ENCODE measurements at regions not wholly inside any gene's neighbourhood (a gene's known extent, or its start where the extent isn't known, plus 50 kb on each side); places are given as distances from the start of the nearest gene placed in this dataset.
A peak's percentile ranks its signal among the peaks of the same experiment; 100 is the strongest.

DNA sequence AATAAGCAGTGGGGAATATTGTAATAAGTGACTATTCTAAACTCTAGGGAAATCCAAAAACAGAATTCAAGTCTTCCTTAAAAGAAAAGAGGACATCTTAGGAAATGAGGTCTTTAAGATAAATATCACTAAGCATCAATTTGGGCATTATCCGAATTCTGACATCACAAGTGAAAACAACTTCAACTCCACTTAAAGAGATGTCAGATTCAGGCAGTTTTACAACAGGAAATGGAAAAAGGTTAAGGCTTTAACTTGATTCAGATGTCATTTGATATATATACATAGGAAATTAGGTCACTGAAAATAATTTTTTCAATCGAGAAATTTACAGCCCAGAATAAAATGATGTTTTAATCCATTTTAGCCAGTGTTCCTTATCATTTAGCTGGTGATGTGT, 435.4 kb downstream of the SETD4 start:
- DNase-seq = no peak
- Histone ChIP-seq H3K27ac (ENCODE audit: low read depth, low read length) (no peak overlapping the region), H3K9me3 (ENCODE audit: low read length) (no peaks in the 10 kb centered on the region), H3K4me1 (ENCODE audit: insufficient read depth, low read length) (no peaks in the 10 kb centered on the region), H3K36me3 (ENCODE audit: insufficient read depth, low read length) (no peaks in the 10 kb centered on the region), H3K4me3 (ENCODE audit: low read length) (no peak overlapping the region), H3K27me3 (ENCODE audit: insufficient read depth, low read length, poor library complexity, severe bottlenecking) (no peaks in the 10 kb centered on the region)
- H3K9me3 Mint-ChIP-seq = no peaks in the 10 kb centered on the region
- no peaks in the 10 kb centered on the region for H3K36me3 Mint-ChIP-seq
- ChIA-PET CTCF (no interaction called here), POLR2A (no interaction called here)
- peaks cover 7 to 45% of the 10 kb centered on the region in 2 donors for H3K27me3 Mint-ChIP-seq
- no peak overlapping the region for H3K4me3 Mint-ChIP-seq
- no peak overlapping the region for H3K27ac Mint-ChIP-seq
- no peaks in the 10 kb centered on the region for H3K4me1 Mint-ChIP-seq

GRCh38 chr21:35622612-35623011, 437.7 kb downstream of the SETD4 start:
- Histone ChIP-seq H3K4me1 (ENCODE audit: insufficient read depth, low read length) (no peaks in the 10 kb centered on the region), H3K27me3 (ENCODE audit: insufficient read depth, low read length, poor library complexity, severe bottlenecking) (no peaks in the 10 kb centered on the region), H3K9me3 (ENCODE audit: low read length) (no peaks in the 10 kb centered on the region), H3K27ac (ENCODE audit: low read depth, low read length) (no peak overlapping the region), H3K4me3 (ENCODE audit: low read length) (no peak overlapping the region), H3K36me3 (ENCODE audit: insufficient read depth, low read length) (no peaks in the 10 kb centered on the region)
- no peak overlapping the region for H3K4me3 Mint-ChIP-seq
- no peaks in the 10 kb centered on the region for H3K9me3 Mint-ChIP-seq
- POLR2A ChIA-PET = no interaction called here
- H3K27me3 Mint-ChIP-seq = peaks cover 7 to 36% of the 10 kb centered on the region in 2 donors
- H3K36me3 Mint-ChIP-seq = no peaks in the 10 kb centered on the region
- DNase-seq = no peak
- no peaks in the 10 kb centered on the region for H3K4me1 Mint-ChIP-seq
- CTCF ChIA-PET = no interaction called here
- H3K27ac Mint-ChIP-seq = no peak overlapping the region

GRCh38 chr21:35619184-35619583, 441.1 kb downstream of the SETD4 start:
- H3K27ac ChIP-seq (ENCODE audit: low read depth, low read length) = no peak overlapping the region
- no peaks in the 10 kb centered on the region for H3K4me1 Mint-ChIP-seq
- H3K27me3 Mint-ChIP-seq = peaks cover 10 to 33% of the 10 kb centered on the region in 2 donors
- H3K36me3 Mint-ChIP-seq = no peaks in the 10 kb centered on the region
- H3K27ac Mint-ChIP-seq = no peak overlapping the region
- H3K4me3 Mint-ChIP-seq = no peak overlapping the region
- no peaks in the 10 kb centered on the region for H3K9me3 ChIP-seq (ENCODE audit: low read length)
- H3K27me3 ChIP-seq (ENCODE audit: insufficient read depth, low read length, poor library complexity, severe bottlenecking) = no peaks in the 10 kb centered on the region
- ChIA-PET POLR2A (no interaction called here), CTCF (no interaction called here)
- H3K9me3 Mint-ChIP-seq = no peaks in the 10 kb centered on the region
- no peaks in the 10 kb centered on the region for H3K36me3 ChIP-seq (ENCODE audit: insufficient read depth, low read length)
- no peak overlapping the region for H3K4me3 ChIP-seq (ENCODE audit: low read length)
- DNase-seq = no peak
- no peaks in the 10 kb centered on the region for H3K4me1 ChIP-seq (ENCODE audit: insufficient read depth, low read length)

- CTCF ChIA-PET = no interaction called here
- no peak overlapping the region for H3K27ac Mint-ChIP-seq
These were observed 442.8 kb downstream of the SETD4 start for GRCh38 chr21:35617491-35617890.

GRCh38 chr21:35616090-35616489, 444.2 kb downstream of the SETD4 start:
- no peaks in the 10 kb centered on the region for H3K4me1 Mint-ChIP-seq
- no peak overlapping the region for H3K4me3 Mint-ChIP-seq
- H3K27me3 Mint-ChIP-seq = peaks cover 12 to 51% of the 10 kb centered on the region in 2 donors
- Histone ChIP-seq H3K9me3 (ENCODE audit: low read length) (no peaks in the 10 kb centered on the region), H3K27ac (ENCODE audit: low read depth, low read length) (no peak overlapping the region), H3K27me3 (ENCODE audit: insufficient read depth, low read length, poor library complexity, severe bottlenecking) (no peaks in the 10 kb centered on the region), H3K4me1 (ENCODE audit: insufficient read depth, low read length) (no peaks in the 10 kb centered on the region), H3K36me3 (ENCODE audit: insufficient read depth, low read length) (no peaks in the 10 kb centered on the region), H3K4me3 (ENCODE audit: low read length) (no peak overlapping the region)
- peak in 1 of 5 donors; percentile 2 for DNase-seq
- H3K36me3 Mint-ChIP-seq = no peaks in the 10 kb centered on the region
- ChIA-PET CTCF (no interaction called here), POLR2A (no interaction called here)
- H3K9me3 Mint-ChIP-seq = no peaks in the 10 kb centered on the region
- H3K27ac Mint-ChIP-seq = no peak overlapping the region

More at GRCh38 chr21:35617491-35617890, 442.8 kb downstream of the SETD4 start:
- H3K9me3 Mint-ChIP-seq = no peaks in the 10 kb centered on the region
- no peaks in the 10 kb centered on the region for H3K36me3 ChIP-seq (ENCODE audit: insufficient read depth, low read length)
- H3K27ac ChIP-seq (ENCODE audit: low read depth, low read length) = no peak overlapping the region
- H3K9me3 ChIP-seq (ENCODE audit: low read length) = no peaks in the 10 kb centered on the region
- H3K4me1 ChIP-seq (ENCODE audit: insufficient read depth, low read length) = no peaks in the 10 kb centered on the region
- H3K4me3 ChIP-seq (ENCODE audit: low read length) = no peak overlapping the region
- no peak overlapping the region for H3K4me3 Mint-ChIP-seq
- H3K27me3 ChIP-seq (ENCODE audit: insufficient read depth, low read length, poor library complexity, severe bottlenecking) = no peaks in the 10 kb centered on the region
- POLR2A ChIA-PET = no interaction called here
- no peaks in the 10 kb centered on the region for H3K4me1 Mint-ChIP-seq
- H3K36me3 Mint-ChIP-seq = no peaks in the 10 kb centered on the region
- DNase-seq = no peak
- peaks cover 8 to 38% of the 10 kb centered on the region in 2 donors for H3K27me3 Mint-ChIP-seq

DNA sequence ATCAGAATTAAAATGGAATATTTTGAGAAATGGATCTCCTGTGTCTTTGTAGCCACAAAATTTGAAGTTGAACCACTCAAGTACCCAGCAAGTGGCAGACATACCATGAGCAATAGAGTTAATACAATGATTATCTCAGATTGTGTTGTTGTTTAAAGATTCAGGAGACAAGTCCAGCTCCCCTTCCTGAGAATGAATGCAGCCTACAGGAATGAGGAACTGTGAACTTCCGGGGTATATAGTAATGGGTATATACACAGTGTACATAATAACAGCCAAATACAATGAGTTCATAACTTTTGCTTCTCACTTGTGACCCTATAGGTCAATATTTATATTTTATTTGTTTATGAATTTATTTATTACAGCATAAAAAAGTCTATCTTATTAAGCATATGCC, 445.0 kb downstream of the SETD4 start:
- CTCF ChIA-PET = no interaction called here
- no peak overlapping the region for H3K4me3 Mint-ChIP-seq
- H3K9me3 Mint-ChIP-seq = no peaks in the 10 kb centered on the region
- Histone ChIP-seq H3K4me3 (ENCODE audit: low read length) (no peak overlapping the region), H3K27ac (ENCODE audit: low read depth, low read length) (no peak overlapping the region), H3K27me3 (ENCODE audit: insufficient read depth, low read length, poor library complexity, severe bottlenecking) (no peaks in the 10 kb centered on the region), H3K36me3 (ENCODE audit: insufficient read depth, low read length) (no peaks in the 10 kb centered on the region), H3K9me3 (ENCODE audit: low read length) (no peaks in the 10 kb centered on the region), H3K4me1 (ENCODE audit: insufficient read depth, low read length) (no peaks in the 10 kb centered on the region)
- no peaks in the 10 kb centered on the region for H3K4me1 Mint-ChIP-seq
- H3K27ac Mint-ChIP-seq = no peak overlapping the region
- no peaks in the 10 kb centered on the region for H3K36me3 Mint-ChIP-seq
- H3K27me3 Mint-ChIP-seq = peaks cover 12 to 55% of the 10 kb centered on the region in 2 donors
- POLR2A ChIA-PET = no interaction called here
- no peak for DNase-seq

DNA sequence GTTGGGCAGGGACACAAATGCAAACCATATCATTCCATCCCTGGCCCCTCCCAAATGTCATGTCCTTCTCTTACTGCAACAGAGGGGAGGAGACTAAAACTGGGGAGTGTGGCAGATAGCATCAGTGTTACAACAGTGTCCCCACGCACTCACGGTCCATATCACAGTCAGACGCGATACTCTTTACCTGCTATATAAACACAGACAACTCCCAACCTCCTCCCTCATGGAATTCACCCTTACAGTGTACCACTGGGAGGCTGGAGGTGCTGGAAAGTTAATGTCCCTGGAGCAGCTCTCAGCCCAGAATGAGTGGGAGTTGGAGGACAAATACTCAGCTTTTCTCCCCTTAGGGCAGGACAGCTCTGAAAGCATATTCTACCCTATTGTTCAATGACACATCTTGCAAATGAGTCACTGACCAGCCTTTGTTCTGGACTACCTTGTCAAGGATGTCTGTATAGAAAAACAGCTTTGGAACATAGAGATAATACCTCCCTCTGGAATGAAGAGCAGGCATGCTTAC, 445.9 kb downstream of the SETD4 start:
- DNase-seq = no peak
- Mint-ChIP-seq H3K27me3 (peaks cover 12 to 55% of the 10 kb centered on the region in 2 donors), H3K36me3 (no peaks in the 10 kb centered on the region), H3K27ac (no peak overlapping the region), H3K4me1 (no peaks in the 10 kb centered on the region), H3K4me3 (no peak overlapping the region), H3K9me3 (no peaks in the 10 kb centered on the region)
- Histone ChIP-seq H3K4me1 (ENCODE audit: insufficient read depth, low read length) (no peaks in the 10 kb centered on the region), H3K4me3 (ENCODE audit: low read length) (no peak overlapping the region), H3K9me3 (ENCODE audit: low read length) (no peaks in the 10 kb centered on the region), H3K27me3 (ENCODE audit: insufficient read depth, low read length, poor library complexity, severe bottlenecking) (no peaks in the 10 kb centered on the region), H3K36me3 (ENCODE audit: insufficient read depth, low read length) (no peaks in the 10 kb centered on the region), H3K27ac (ENCODE audit: low read depth, low read length) (no peak overlapping the region)
- POLR2A ChIA-PET = no interaction called here
- CTCF ChIA-PET = interaction anchor here (0.9 kb wide), 1 partner anchor 725 kb away, joined by 4 read pairs; no protein-coding TSS in a partner anchor

DNA sequence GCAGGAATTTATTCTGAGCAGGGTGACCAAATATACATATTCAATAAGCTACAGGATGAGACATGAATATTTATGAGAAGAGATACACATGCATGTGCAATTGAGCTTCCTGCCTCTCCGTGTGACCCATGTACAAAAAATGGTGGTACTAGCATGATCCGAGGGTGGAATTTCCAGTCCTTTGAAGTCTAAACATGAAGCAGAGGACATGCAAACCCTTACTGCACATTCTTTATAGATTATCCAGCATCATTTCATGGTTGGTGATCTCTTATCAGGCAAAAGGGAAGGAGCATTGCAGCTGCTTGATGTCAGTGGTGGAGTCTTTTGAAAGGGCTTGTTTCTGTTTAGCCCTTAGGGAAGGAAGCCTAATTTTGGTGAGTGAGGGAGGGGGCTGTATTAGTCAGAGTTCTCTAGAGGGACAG, 448.6 kb downstream of the SETD4 start:
- POLR2A ChIA-PET = no interaction called here
- H3K36me3 Mint-ChIP-seq = no peaks in the 10 kb centered on the region
- CTCF ChIA-PET = no interaction called here

DNA sequence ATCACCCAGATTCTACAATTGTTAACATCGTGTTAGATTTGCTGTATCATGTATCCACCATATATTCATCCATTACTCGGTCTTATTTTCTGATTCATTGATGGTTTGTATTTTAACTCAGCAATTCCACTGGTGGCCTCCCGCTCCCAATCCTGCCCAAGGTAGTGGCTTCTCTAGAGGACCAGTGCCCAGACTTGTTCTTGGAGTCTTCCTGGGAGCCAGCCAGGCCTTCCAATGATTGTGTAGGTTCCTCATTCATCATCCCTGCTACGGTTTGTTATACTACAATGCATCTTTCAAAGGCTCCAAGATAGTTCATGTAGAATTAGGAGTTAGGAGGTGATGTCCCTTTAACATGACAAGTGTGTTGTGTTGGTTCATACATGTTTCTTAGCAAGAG, 451.1 kb downstream of the SETD4 start:
- CTCF ChIA-PET = no interaction called here
- H3K4me3 Mint-ChIP-seq = no peak overlapping the region
- H3K36me3 Mint-ChIP-seq = no peaks in the 10 kb centered on the region
- no peaks in the 10 kb centered on the region for H3K9me3 ChIP-seq (ENCODE audit: low read length)
- H3K27me3 Mint-ChIP-seq = peaks cover 12 to 49% of the 10 kb centered on the region in 2 donors
- no peaks in the 10 kb centered on the region for H3K4me1 ChIP-seq (ENCODE audit: insufficient read depth, low read length)
- H3K27ac Mint-ChIP-seq = no peak overlapping the region
- no peaks in the 10 kb centered on the region for H3K4me1 Mint-ChIP-seq
- H3K4me3 ChIP-seq (ENCODE audit: low read length) = no peak overlapping the region
- peaks cover 0 to 3% (median 0%) of the 10 kb centered on the region in 5 donors for H3K9me3 Mint-ChIP-seq
- DNase-seq = no peak
- H3K36me3 ChIP-seq (ENCODE audit: insufficient read depth, low read length) = no peaks in the 10 kb centered on the region
- no peak overlapping the region for H3K27ac ChIP-seq (ENCODE audit: low read depth, low read length)
- H3K27me3 ChIP-seq (ENCODE audit: insufficient read depth, low read length, poor library complexity, severe bottlenecking) = no peaks in the 10 kb centered on the region
- POLR2A ChIA-PET = no interaction called here

More for the DNA sequence above, 448.6 kb downstream of the SETD4 start:
- Mint-ChIP-seq H3K27me3 (peaks cover 8 to 54% of the 10 kb centered on the region in 2 donors), H3K27ac (no peak overlapping the region), H3K4me3 (no peak overlapping the region), H3K4me1 (no peaks in the 10 kb centered on the region), H3K9me3 (peaks cover 0 to 3% (median 0%) of the 10 kb centered on the region in 5 donors)
- H3K27ac ChIP-seq (ENCODE audit: low read depth, low read length) = no peak overlapping the region
- no peaks in the 10 kb centered on the region for H3K36me3 ChIP-seq (ENCODE audit: insufficient read depth, low read length)
- H3K9me3 ChIP-seq (ENCODE audit: low read length) = no peaks in the 10 kb centered on the region
- H3K4me1 ChIP-seq (ENCODE audit: insufficient read depth, low read length) = no peaks in the 10 kb centered on the region
- no peak overlapping the region for H3K4me3 ChIP-seq (ENCODE audit: low read length)
- no peak for DNase-seq
- no peaks in the 10 kb centered on the region for H3K27me3 ChIP-seq (ENCODE audit: insufficient read depth, low read length, poor library complexity, severe bottlenecking)

Data from CD8-positive, alpha-beta memory T cell (primary cell).